Activated T-cell treated with anti-CD3 and anti-CD28 coated beads, Interleukin-2, amount 50 U/mL, for 4 hours (primary cell): ENCODE measurements at regions not wholly inside any gene's neighbourhood (a gene's known extent, or its start where the extent isn't known, plus 50 kb on each side); places are given as distances from the start of the nearest gene placed in this dataset.

Experiments used
- ATAC-seq, 2 donors: fragments of 200-7000 bp; cut with Tn5 transposase; one replicate each; pipeline ENCODE4 v1.10.0; 2021
- DNase-seq: peaks from one replicate; pipeline ENCODE4 v3.0.0-alpha.2; 2020
- H3K27me3 Mint-ChIP-seq: one replicate; pipeline ENCODE4 v1.8.0; 2021; ENCODE audit warnings: low read depth, mixed read lengths
- H3K36me3 Mint-ChIP-seq: one replicate; pipeline ENCODE4 v1.8.0; 2022; ENCODE audit warnings: mixed read lengths; ENCODE audit not compliant: insufficient read depth
- H3K4me1 Mint-ChIP-seq: one replicate; pipeline ENCODE4 v1.8.0; 2021; ENCODE audit warnings: low read depth, mixed read lengths
- H3K4me3 Mint-ChIP-seq: one replicate; pipeline ENCODE4 v1.8.0; 2021; ENCODE audit warnings: mild to moderate bottlenecking, moderate library complexity, mixed read lengths
- H3K9me3 Mint-ChIP-seq: one replicate; pipeline ENCODE4 v1.8.0; 2021; ENCODE audit warnings: mixed read lengths

- DNase-seq (peak; percentile 34), ATAC-seq (peak in 1 of 2 donors; percentile 43)
- Mint-ChIP-seq H3K27me3 (no peaks in the 10 kb centered on the region), H3K4me3 (no peak overlapping the region), H3K4me1 (peaks cover 2% of the 10 kb centered on the region), H3K36me3 (no peaks in the 10 kb centered on the region), H3K9me3 (no peaks in the 10 kb centered on the region)
Observed at GRCh38 chr11:112453601-112454577, 193.2 kb upstream of the PLET1 start.

DNA sequence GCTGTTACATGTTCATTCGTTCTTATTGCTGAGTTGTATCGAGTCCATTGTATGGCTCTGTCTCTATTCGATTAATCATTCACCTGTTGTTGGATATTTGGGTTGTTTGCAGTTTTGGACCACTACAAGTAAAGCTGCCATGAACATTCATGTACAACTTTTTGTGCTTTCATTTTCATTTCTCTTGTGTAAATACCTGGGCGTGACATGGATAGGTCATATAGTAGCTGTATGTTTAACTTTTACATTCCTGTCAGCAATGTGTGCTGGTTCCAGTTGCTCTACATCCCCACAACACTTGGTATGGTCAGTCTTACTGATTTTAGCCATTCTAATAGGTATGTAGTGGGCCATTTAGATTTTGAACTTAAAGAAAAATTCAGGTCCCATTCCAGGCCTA lies 194.2 kb upstream of the PLET1 start:
- H3K4me3 Mint-ChIP-seq, result no peak overlapping the region
- peaks cover 5% of the 10 kb centered on the region for H3K4me1 Mint-ChIP-seq
- DNase-seq (no peak), ATAC-seq (no peak)
- H3K36me3 Mint-ChIP-seq, result no peaks in the 10 kb centered on the region
- H3K9me3 Mint-ChIP-seq, result no peaks in the 10 kb centered on the region
- no peaks in the 10 kb centered on the region for H3K27me3 Mint-ChIP-seq

- no peaks in the 10 kb centered on the region for H3K27me3 Mint-ChIP-seq
Observed at GRCh38 chr11:112455791-112456190, 195.1 kb upstream of the PLET1 start.

GRCh38 chr11:112457532-112457931 lies 196.9 kb upstream of the PLET1 start:
- no peaks in the 10 kb centered on the region for H3K27me3 Mint-ChIP-seq
- H3K4me1 Mint-ChIP-seq, result peaks cover 5% of the 10 kb centered on the region
- DNase-seq (no peak), ATAC-seq (no peak)
- no peak overlapping the region for H3K4me3 Mint-ChIP-seq
- H3K9me3 Mint-ChIP-seq, result no peaks in the 10 kb centered on the region
- no peaks in the 10 kb centered on the region for H3K36me3 Mint-ChIP-seq

More at GRCh38 chr11:112455791-112456190, 195.1 kb upstream of the PLET1 start:
- no peak overlapping the region for H3K4me3 Mint-ChIP-seq
- H3K9me3 Mint-ChIP-seq, result no peaks in the 10 kb centered on the region
- H3K36me3 Mint-ChIP-seq, result no peaks in the 10 kb centered on the region
- ATAC-seq (no peak), DNase-seq (no peak)
- peaks cover 5% of the 10 kb centered on the region for H3K4me1 Mint-ChIP-seq

GRCh38 chr11:112459001-112459400 lies 198.3 kb upstream of the PLET1 start:
- no peak for ATAC-seq
- H3K4me3 Mint-ChIP-seq, result peak overlapping the region; percentile 59

GRCh38 chr11:112460141-112460540 lies 199.5 kb upstream of the PLET1 start:
- H3K4me3 Mint-ChIP-seq, result no peak overlapping the region
- H3K36me3 Mint-ChIP-seq, result no peaks in the 10 kb centered on the region
- no peaks in the 10 kb centered on the region for H3K9me3 Mint-ChIP-seq
- peaks cover 2% of the 10 kb centered on the region for H3K27me3 Mint-ChIP-seq
- ATAC-seq (no peak), DNase-seq (no peak)
- peaks cover 3% of the 10 kb centered on the region for H3K4me1 Mint-ChIP-seq

More at GRCh38 chr11:112459001-112459400, 198.3 kb upstream of the PLET1 start:
- Mint-ChIP-seq H3K36me3 (no peaks in the 10 kb centered on the region), H3K9me3 (no peaks in the 10 kb centered on the region), H3K27me3 (peaks cover 2% of the 10 kb centered on the region), H3K4me1 (peaks cover 5% of the 10 kb centered on the region)
- DNase-seq, result no peak

DNA sequence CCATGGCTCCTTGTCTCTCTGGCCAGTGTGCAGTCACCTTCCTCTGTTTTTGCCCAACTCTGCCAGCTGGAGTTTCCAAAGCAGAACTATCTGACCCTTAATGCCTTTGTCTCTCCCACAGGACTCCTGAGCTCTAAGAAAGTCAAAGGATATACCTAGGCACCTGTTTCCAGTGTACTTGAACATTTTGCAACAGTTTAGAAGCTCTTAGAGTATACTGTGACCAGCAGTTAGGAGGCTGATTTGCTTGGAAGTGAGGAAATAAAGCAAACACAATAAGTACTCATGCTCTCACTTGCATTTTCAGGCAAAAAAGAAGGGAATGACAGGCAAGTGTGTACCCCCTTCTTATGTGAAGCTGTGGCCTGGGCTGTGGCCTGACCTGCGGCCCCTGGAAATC lies 204.3 kb upstream of the PLET1 start:
- Mint-ChIP-seq H3K36me3 (no peaks in the 10 kb centered on the region), H3K4me3 (no peak overlapping the region), H3K27me3 (peaks cover 6% of the 10 kb centered on the region), H3K9me3 (no peaks in the 10 kb centered on the region), H3K4me1 (no peaks in the 10 kb centered on the region)
- no peak for DNase-seq
- ATAC-seq, result no peak

DNA sequence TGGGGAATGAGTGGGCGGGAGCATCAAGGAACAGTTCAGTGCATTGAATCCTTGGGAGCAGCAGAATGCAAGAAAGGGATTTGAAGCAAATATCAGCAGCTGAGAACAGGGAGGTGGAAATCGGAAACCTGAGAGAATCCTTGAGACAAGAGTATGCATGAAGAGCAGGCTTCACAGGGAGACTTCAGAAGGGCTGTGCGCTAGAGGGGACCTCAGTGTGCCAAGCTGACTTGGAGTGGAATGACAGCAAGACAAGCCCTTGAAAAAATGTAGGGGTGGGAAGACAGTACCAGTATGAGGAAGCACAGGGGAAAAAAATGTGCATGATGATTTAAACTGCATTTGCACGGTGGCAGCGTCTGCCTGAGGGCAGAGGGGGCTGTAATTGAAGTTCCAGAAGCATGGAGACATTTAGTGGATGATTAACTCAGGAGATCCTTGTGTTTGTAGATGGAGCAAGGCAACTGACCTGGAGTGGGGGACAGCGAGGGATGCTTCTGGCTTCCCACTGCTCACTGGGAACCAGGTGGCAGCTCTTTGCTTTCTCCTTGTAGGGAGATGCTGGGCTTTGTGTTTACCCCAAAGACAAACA lies 204.9 kb upstream of the PLET1 start:
- Mint-ChIP-seq H3K36me3 (no peaks in the 10 kb centered on the region), H3K9me3 (no peaks in the 10 kb centered on the region), H3K27me3 (peaks cover 10% of the 10 kb centered on the region), H3K4me1 (no peaks in the 10 kb centered on the region), H3K4me3 (no peak overlapping the region)
- ATAC-seq, result no peak
- DNase-seq, result no peak

GRCh38 chr11:112467721-112468120 lies 207.1 kb upstream of the PLET1 start:
- ATAC-seq (no peak), DNase-seq (no peak)
- Mint-ChIP-seq H3K4me3 (no peak overlapping the region), H3K27me3 (peaks cover 10% of the 10 kb centered on the region), H3K9me3 (no peaks in the 10 kb centered on the region), H3K4me1 (no peaks in the 10 kb centered on the region), H3K36me3 (no peaks in the 10 kb centered on the region)

GRCh38 chr11:112469376-112469775 lies 208.7 kb upstream of the PLET1 start:
- no peak for ATAC-seq
- Mint-ChIP-seq H3K36me3 (no peaks in the 10 kb centered on the region), H3K4me3 (no peak overlapping the region), H3K27me3 (peaks cover 8% of the 10 kb centered on the region), H3K9me3 (no peaks in the 10 kb centered on the region), H3K4me1 (no peaks in the 10 kb centered on the region)
- no peak for DNase-seq

DNA sequence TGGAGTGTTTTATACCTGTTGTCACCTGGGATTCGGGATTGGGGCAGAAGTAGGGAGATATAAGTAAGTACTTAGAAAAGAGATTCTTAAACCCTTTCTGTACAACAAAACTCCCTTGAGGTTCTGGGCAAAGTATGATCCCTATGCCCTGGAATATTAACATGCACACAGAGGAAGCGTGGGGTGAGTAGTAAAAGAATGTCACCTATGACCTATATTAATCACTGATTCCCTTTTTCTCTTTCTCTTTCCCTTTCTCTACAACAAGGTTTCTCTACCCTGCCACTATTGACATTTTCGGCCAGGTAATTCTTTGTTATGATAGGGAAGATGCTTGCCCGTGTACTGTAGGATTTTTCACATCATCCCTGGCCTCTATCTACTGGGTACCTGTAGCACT lies 209.7 kb upstream of the PLET1 start:
- Mint-ChIP-seq H3K4me1 (no peaks in the 10 kb centered on the region), H3K36me3 (no peaks in the 10 kb centered on the region), H3K27me3 (peaks cover 7% of the 10 kb centered on the region), H3K4me3 (no peak overlapping the region), H3K9me3 (no peaks in the 10 kb centered on the region)
- ATAC-seq (no peak), DNase-seq (no peak)

DNA sequence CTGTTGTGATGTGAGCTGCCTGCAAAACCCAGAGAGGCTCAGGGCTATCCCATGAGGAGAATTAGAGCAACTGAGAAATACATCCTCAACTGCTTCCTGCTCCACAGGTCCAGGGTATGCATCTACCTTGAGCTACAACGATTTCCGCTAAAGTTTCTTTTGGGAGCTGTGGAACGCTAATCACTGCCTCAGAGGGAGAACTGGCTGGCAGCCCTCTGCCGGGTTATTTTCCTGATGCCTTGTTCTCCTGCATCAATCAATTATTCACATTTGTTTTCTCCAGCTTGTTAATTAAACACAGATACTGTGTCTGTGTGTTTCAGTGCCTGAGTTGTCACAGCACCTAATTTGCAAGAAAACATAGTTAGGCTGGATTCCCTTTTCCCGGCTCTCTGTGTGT lies 211.1 kb upstream of the PLET1 start:
- Mint-ChIP-seq H3K4me3 (no peak overlapping the region), H3K36me3 (no peaks in the 10 kb centered on the region), H3K27me3 (peaks cover 4% of the 10 kb centered on the region), H3K4me1 (no peaks in the 10 kb centered on the region), H3K9me3 (no peaks in the 10 kb centered on the region)
- DNase-seq (no peak), ATAC-seq (no peak)

DNA sequence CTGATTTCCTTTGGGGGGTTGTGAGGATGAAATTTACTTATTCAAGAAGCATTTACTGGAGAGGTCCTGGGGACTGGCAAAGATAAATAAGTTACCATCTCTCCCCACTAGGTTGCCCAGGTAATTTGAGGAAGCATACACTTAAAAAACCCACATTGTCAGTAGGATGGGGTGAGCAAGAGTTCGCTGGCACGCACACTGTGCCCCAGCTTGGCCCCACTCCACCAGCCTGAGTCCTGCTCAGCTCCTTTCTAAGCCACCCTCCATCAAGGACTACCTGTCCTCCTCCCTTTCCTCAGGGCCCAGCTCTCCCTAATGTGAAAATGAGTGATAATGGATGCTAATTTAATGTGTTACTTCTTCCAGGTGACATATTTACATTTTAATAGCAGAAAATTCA lies 216.5 kb upstream of the PLET1 start:
- ATAC-seq (no peak), DNase-seq (no peak)
- Mint-ChIP-seq H3K4me3 (no peak overlapping the region), H3K36me3 (no peaks in the 10 kb centered on the region), H3K27me3 (no peaks in the 10 kb centered on the region), H3K4me1 (no peaks in the 10 kb centered on the region), H3K9me3 (no peaks in the 10 kb centered on the region)

DNA sequence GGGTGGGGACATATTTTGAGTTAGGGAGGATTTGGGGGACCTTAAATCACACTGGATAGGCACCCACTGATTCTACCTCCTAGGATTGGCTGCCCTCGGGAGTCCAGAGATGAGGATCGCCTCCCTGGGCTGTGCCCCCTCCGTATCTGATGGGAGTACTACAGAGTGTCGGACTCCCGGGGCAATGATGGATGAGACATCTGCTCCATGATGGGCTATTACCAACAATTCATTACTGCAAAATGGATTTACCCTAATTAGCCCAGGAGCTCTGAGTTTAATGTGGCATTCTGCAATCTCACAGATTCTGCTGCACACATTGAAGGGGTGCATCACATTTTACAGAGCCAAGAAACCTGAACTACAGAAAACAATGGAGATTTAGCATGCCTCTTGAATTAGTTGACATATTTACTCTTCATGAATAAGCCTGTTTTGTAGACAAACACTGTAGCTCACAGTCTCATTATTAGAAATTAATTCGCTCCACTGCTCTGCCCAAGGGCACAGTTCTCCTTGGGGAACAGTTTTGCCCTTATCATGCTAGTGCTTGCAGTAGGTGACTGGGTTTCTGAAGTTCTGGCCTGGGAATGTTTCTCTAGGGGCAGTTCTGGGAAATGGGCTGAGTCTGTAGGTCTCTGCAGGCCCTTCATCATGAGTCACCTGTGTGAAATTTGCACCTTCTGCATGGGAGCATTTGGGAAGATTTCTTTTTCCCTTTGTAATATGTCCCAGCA lies 217.1 kb upstream of the PLET1 start:
- ATAC-seq, result no peak
- no peak for DNase-seq
- Mint-ChIP-seq H3K4me3 (no peak overlapping the region), H3K9me3 (no peaks in the 10 kb centered on the region), H3K36me3 (no peaks in the 10 kb centered on the region), H3K4me1 (no peaks in the 10 kb centered on the region), H3K27me3 (no peaks in the 10 kb centered on the region)
